ENCODE measurements at regions not wholly inside any gene's neighbourhood (a gene's known extent, or its start where the extent isn't known, plus 50 kb on each side); places are given as distances from the start of the nearest gene placed in this dataset.

- TF ChIP-seq EZH2 (IDR thresholded peaks at IDR 0.05) (no peak), POLR2AphosphoS5 (IDR thresholded peaks at IDR 0.05; ENCODE audit: borderline replicate concordance, low read depth, low read length) (no peak)
Observed at GRCh38 chr3:159447841-159448240, 540.8 kb upstream of the IL12A start.

Data from SK-N-MC (cell line).